Limb (tissue), 2 donors: ENCODE measurements at regions not wholly inside any gene's neighbourhood (a gene's known extent, or its start where the extent isn't known, plus 50 kb on each side); places are given as distances from the start of the nearest gene placed in this dataset.
"Not testable (repeated sequence)": the region's sequence is repeated elsewhere in the genome, so short reads cannot be mapped to it uniquely, and the experiment has no call there.

Experiments used
- DNase-seq, 2 donors: peaks; one replicate each; pipeline ENCODE4 v3.0.0-alpha.2; 2016; ENCODE audit errors: extremely low spot score in 2 of 2

GRCh38 chr5:163569284-163569683, 63.9 kb downstream of the MAT2B start:
- DNase-seq, result peak in 1 of 2 donors; percentile 33

GRCh38 chr5:163571744-163572143, 66.3 kb downstream of the MAT2B start:
- DNase-seq, result peak in 1 of 2 donors; percentile 15

GRCh38 chr5:163574472-163575440, 69.3 kb downstream of the MAT2B start:
- no peak for DNase-seq

- DNase-seq, result no peak
These were observed 73.2 kb downstream of the MAT2B start for GRCh38 chr5:163578652-163579051.

- DNase-seq, result no peak
These were observed 74.3 kb downstream of the MAT2B start for GRCh38 chr5:163579729-163580128.

GRCh38 chr5:163580516-163580915, 75.1 kb downstream of the MAT2B start:
- no peak for DNase-seq

- DNase-seq, result not testable (repeated sequence)
These were observed 78.2 kb downstream of the MAT2B start for GRCh38 chr5:163583491-163584153.

- no peak for DNase-seq
These were observed 79.8 kb downstream of the MAT2B start for GRCh38 chr5:163585206-163585605.

- DNase-seq, result no peak
These were observed 81.1 kb downstream of the MAT2B start for GRCh38 chr5:163586531-163586956.

- DNase-seq, result no peak
These were observed 89.5 kb downstream of the MAT2B start for GRCh38 chr5:163594951-163595350.

GRCh38 chr5:163595932-163596607, 90.7 kb downstream of the MAT2B start:
- DNase-seq, result no peak

- no peak for DNase-seq
These were observed 91.3 kb downstream of the MAT2B start for GRCh38 chr5:163596608-163597315.

GRCh38 chr5:163604013-163604412, 98.6 kb downstream of the MAT2B start:
- no peak for DNase-seq

GRCh38 chr5:163607256-163607655, 101.8 kb downstream of the MAT2B start:
- no peak for DNase-seq

- DNase-seq, result no peak
These were observed 103.2 kb downstream of the MAT2B start for GRCh38 chr5:163608621-163609020.

GRCh38 chr5:163609910-163610309, 104.5 kb downstream of the MAT2B start:
- no peak for DNase-seq

GRCh38 chr5:163612358-163613149, 107.1 kb downstream of the MAT2B start:
- no peak for DNase-seq

- DNase-seq, result no peak
These were observed 107.7 kb downstream of the MAT2B start for GRCh38 chr5:163613150-163613442.

- no peak for DNase-seq
These were observed 109.4 kb downstream of the MAT2B start for GRCh38 chr5:163614787-163615186.

- no peak for DNase-seq
These were observed 114.0 kb downstream of the MAT2B start for GRCh38 chr5:163619273-163619934.
